ENCODE measurements at regions not wholly inside any gene's neighbourhood (a gene's known extent, or its start where the extent isn't known, plus 50 kb on each side); places are given as distances from the start of the nearest gene placed in this dataset.

- DNase-seq = no peak
These were observed 367.8 kb upstream of the ZMIZ1 start for GRCh38 chr10:78700816-78701520.

DNA sequence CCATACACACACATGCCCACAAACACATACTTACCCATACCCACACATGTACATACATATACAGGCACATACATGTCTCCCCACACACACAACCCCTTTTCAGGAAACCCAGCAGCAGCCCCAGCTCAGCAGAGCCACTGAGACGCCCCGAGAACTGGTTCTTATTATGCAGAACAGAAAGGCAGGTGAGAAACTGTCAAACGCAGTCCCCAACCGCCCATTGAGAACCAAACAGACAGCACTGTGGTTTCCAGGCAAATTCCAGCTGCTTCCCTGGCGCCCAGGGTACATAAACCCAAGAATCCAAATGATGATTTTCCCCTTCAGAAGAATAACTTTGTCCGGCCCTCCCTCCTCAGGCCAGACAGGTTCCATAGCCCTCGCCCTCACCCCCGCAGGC, 366.6 kb upstream of the ZMIZ1 start:
- DNase-seq = no peak

GRCh38 chr10:78702876-78703275, 365.9 kb upstream of the ZMIZ1 start:
- DNase-seq = no peak

- no peak for DNase-seq
These were observed 365.2 kb upstream of the ZMIZ1 start for GRCh38 chr10:78703593-78703992.

GRCh38 chr10:78706256-78706655, 362.5 kb upstream of the ZMIZ1 start:
- no peak for DNase-seq

GRCh38 chr10:78706726-78707540, 361.8 kb upstream of the ZMIZ1 start:
- DNase-seq = no peak

DNA sequence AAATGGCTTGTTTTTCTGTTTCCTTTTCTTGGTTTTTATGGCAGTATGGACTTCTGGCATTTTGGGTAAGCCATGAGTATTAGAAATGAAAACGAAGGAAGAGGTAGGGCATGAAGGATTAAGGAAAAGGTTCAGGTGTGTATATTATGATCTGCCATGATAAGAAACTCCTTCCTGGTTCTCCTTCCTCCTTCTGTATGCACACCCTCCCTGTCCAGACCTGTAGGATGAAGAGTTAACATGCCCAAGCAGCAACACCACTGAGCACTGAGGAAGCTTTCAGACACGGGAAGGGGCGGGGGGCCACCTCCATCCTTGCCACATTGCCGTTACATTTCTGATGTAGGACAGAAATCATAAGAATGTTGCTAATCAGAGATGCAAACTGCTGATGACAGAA, 361.0 kb upstream of the ZMIZ1 start:
- DNase-seq = no peak

DNA sequence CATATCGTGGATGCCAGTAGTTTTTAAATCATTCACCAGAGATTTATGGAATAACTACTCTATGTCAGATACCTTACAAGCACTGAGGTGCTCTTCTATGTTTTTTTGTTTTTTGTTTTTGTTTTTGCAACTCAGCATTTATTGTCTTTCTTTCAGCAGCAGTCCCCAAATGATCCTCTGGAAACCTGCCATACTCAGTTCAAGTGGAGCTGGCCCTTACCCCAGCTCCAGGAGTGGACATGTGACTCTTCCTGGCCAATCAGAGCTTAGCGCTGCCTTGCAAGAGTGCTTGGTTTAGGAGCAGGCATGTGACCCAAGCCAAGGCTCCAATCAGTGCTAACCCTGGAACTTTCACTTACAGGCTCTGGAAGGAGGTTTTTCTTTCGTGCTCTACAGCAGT, 356.6 kb upstream of the ZMIZ1 start:
- DNase-seq = no peak

GRCh38 chr10:78713659-78714058, 355.1 kb upstream of the ZMIZ1 start:
- DNase-seq = no peak

- DNase-seq = no peak
These were observed 354.5 kb upstream of the ZMIZ1 start for GRCh38 chr10:78714225-78714624.

GRCh38 chr10:78715435-78715834, 353.3 kb upstream of the ZMIZ1 start:
- no peak for DNase-seq

DNA sequence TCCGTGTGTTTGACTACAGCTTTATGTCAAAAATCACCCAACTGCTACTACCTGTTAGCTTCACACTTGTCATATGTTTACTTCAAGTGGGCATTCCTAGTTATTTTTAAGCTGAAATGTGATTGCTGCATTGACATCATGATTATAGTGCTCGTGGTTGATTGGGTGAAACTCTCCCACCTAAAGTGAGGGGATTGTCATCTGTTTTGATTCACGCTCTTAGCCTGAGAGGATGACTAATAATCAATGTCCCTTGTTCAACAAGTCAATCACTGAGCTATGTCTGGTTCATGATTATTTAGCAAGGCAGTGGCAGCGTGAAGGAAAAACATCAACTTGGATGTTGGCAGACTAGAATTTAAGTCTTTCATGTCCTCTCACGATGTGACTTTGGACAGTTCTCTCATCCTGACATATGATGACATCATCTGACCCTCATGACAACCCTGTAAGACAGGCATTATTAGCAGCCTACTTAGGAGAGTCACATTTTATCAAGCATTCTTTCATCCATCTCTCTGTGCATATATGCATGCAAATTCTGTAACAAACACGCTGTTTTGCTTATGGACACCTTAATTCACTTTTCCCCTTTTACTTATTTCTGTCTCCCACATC, 352.6 kb upstream of the ZMIZ1 start:
- no peak for DNase-seq

- no peak for DNase-seq
These were observed 351.6 kb upstream of the ZMIZ1 start for GRCh38 chr10:78717200-78717599.

DNA sequence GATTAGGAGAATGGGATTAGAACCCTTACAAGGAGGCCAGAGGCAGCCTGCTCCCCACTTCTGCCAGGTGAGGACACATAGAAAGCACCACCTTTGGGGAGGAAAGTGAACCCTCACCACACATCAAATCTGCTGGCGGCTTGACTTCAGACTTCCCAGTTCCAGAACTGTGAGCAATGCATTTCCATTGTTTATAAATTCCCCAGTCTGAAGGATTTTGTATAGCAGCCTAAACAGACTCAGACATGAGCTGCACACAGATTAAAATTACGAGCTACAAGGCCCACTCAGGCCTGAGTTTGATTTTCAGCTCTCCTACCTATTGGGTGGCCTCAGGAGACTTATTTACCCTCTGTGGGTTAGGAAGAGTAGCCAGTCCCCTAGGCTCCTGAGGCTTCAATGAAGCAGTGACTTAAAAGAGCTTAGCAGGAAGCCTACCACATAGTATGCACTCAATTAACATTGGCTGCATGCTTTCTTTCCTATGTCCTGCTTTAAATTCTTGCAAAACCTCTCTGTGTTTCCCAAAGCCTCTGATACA, 350.7 kb upstream of the ZMIZ1 start:
- DNase-seq = no peak

DNA sequence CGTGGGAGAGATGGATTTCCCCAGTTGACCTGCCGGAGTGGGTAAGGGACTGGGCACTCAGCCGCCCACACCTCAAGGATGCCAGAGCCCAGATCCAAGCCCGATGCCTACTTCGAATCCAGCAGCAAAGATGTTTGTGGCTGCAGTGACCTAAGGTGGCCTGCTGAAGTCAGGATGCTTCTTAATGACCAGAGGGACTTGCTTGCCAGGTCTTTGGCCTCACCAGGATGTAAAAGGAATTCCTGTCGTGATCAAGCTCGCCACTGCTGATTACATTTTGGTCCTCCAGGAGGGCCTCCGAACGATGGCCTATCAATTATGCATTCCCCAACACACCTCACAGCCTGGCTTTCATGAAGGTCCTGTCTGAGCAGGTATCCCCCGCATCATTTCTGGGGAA, 349.5 kb upstream of the ZMIZ1 start:
- no peak for DNase-seq

DNA sequence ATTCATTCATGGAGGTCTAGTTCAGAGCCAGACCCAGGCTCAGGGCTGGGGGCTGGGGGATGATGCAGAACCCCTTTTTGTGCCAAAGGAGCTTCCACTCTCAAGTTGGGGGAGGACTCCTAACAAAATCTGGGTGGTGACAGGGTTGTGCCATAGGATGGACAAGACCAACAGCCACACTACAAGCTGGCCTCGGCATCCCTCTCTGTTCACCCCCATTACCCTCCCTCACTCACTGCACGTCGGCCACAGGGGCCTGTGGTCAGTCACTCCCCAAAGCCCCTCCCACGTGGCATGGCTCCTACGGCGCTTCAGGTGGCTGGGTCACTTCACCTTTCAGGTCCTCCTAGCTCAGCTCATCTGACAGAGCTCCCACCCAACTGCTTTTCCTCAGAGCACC, 348.7 kb upstream of the ZMIZ1 start:
- no peak for DNase-seq

DNA sequence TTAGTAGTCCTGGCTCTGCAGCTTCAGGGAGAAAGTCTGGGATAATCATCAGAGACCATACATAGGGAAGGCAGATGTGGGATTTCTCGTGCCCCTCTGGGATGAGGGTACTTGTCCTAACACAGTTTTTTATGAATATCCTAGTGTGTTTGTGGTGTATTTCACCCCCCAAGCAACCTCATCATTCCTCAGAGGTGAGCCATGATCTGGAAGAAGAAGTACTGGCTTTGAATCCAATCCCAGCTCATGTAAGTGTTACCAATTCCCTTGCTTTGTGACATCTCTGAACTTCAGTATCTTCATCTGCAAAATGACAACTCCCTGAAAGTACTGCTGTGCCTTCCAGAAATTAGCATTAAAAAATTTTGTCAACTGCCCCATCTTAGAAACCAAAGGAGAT, 347.5 kb upstream of the ZMIZ1 start:
- DNase-seq = no peak

DNA sequence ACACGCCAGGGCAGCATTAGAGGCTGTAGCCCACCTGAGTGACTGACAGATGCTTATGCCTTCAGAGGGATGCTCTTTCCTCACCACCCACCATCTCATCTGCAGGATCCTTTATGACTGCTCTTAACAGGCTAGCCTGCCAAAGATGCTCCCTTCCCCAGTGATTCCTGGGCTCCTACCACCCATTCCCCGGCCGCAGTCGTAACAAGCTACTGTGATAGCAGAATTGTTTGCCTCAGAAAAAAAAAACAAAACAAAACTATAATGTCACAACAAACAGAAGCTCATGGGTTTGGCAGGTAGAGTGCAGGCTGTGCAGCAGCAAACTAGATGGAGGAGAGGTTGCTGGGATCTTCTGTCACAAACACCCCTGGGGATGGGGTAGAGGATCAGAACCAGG, 343.9 kb upstream of the ZMIZ1 start:
- no peak for DNase-seq

DNA sequence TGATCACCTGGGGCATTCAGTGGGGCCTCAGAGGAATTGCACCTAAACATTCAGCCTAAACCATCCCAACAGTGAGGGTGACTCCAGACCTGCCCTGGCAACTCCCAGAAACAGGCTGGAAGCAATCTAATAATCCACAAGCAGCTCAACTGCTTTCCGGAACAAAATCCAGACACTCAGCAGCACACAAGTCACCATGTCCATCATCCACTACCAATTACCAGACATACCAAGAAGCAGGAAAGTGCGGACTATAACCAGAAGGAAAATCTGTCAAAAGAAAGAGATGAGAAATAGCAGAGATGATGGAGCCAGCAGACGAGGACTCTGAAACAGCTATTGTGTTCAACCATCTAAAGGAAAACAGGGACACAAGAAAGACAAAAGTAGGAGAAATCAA, 342.6 kb upstream of the ZMIZ1 start:
- no peak for DNase-seq

DNA sequence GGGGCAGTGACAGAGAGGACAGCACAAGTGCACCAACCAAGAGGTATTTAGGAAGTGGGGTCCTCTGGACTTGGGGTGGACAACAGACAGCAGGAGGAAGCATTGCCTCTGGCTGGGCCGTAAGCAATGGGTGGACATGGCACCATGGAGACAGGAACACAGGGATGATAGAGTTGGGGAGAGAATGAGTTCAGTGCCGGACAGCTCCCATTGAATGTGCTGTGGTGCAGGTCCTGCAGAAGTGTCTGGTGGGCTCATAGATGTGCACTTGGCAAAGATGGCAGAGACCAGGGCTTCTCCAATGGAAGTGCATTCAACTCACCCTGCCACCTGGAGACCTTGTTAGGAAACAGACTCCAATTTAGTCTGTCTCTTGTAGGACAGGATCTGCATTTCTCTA, 341.5 kb upstream of the ZMIZ1 start:
- DNase-seq = no peak

GRCh38 chr10:78727728-78728127, 341.0 kb upstream of the ZMIZ1 start:
- no peak for DNase-seq

GRCh38 chr10:78728176-78728575, 340.6 kb upstream of the ZMIZ1 start:
- DNase-seq = no peak

GRCh38 chr10:78729366-78729765, 339.4 kb upstream of the ZMIZ1 start:
- no peak for DNase-seq

DNA sequence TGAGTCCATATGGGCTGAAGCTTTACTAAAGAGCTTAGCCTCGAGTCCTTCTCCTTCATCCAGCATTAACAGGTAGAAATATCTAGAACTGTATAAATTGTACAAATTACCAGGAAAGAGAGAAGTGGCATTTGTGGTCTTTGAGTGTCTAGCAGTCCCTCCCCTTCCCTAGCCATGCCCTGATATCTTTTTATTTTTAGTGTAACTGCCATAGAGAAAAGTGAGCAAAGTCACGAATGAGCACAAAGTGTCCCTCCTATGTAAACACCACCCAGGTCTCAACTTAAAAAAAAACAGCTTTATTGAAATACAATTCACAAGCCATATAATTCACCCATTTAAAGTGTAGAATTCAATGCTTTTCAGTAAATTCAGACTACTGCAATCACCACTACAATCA, 339.0 kb upstream of the ZMIZ1 start:
- DNase-seq = no peak
